Gastrocnemius medialis (tissue), 4 donors: ENCODE measurements at regions not wholly inside any gene's neighbourhood (a gene's known extent, or its start where the extent isn't known, plus 50 kb on each side); places are given as distances from the start of the nearest gene placed in this dataset.

ENCODE experiments used
- ATAC-seq, 2 donors: fragments of 150-250 bp; one replicate each; pipeline ENCODE4 v1.9.1; 2016
- DNase-seq, 2 donors: peaks; one replicate each; pipeline ENCODE4 v3.0.0-alpha.2; 2019
- H3K27ac ChIP-seq, 4 donors: fragments of 200-600 bp; sonication (generic); 1 replicate in 1 of 4; 2 replicates in 3 of 4; pipeline ENCODE4 v1.5.1; 2016 to 2018; ENCODE audit warnings: mild to moderate bottlenecking in 2 of 4, moderate library complexity in 1 of 4
- H3K27me3 ChIP-seq, 3 donors: fragments of 200-600 bp; sonication (generic) in 2 of 3; 1 replicate in 1 of 3; 2 replicates in 2 of 3; pipeline versions ENCODE4 v1.5.1 to v1.6.0; 2016 to 2019; ENCODE audit warnings: mild to moderate bottlenecking in 1 of 3, moderate library complexity in 1 of 3
- H3K36me3 ChIP-seq, 2 donors: fragments of 200-600 bp; sonication (generic) in 1 of 2; one replicate each; pipeline ENCODE4 v1.5.1; 2017 to 2018
- H3K4me1 ChIP-seq, 2 donors: fragments of 200-600 bp; sonication (generic) in 1 of 2; one replicate each; pipeline ENCODE4 v1.5.1; 2016 to 2017; ENCODE audit warnings: mild to moderate bottlenecking in 2 of 2
- H3K4me3 ChIP-seq, 4 donors: fragments of 200-600 bp; sonication (generic) in 3 of 4; 1 replicate in 1 of 4; 2 replicates in 3 of 4; pipeline ENCODE4 v1.5.1; 2016 to 2019; ENCODE audit warnings: mild to moderate bottlenecking in 2 of 4
- H3K9me3 ChIP-seq, 3 donors: fragments of 200-600 bp; sonication (generic) in 2 of 3; 1 replicate in 1 of 3; 2 replicates in 2 of 3; pipeline ENCODE4 v1.5.1; 2016 to 2019
- POLR2A ChIP-seq, 2 donors: fragments of 450-650 bp; IDR thresholded peaks; one replicate each; pipeline ENCODE4 v1.6.1; 2017; ENCODE audit warnings: antibody characterized with exemption in 2 of 2, mild to moderate bottlenecking in 2 of 2, moderate library complexity in 2 of 2
- in situ Hi-C, 4 donors: fragments of 200-750 bp; cut with MboI; loops; one replicate each; pipeline versions ENCODE4 v1.15.0 to v1.8.0; 2017; ENCODE audit warnings: low sequenced_read_pairs in 4 of 4
- intact Hi-C: fragments of 100-400 bp; cut with DNase I; formaldehyde crosslinking; loops from one replicate; pipeline ENCODE4 v1.15.1; 2023; ENCODE audit warnings: low total_unique reads
- TF ChIP-seq, protein P1 (sequence below), 5 experiments: fragments of 450-650 bp in 3 of 5; fragments of 200-600 bp in 2 of 5; sonication (generic) in 2 of 5; IDR thresholded peaks in 4 of 5; conservative IDR thresholded peaks in 1 of 5; 1 replicate in 4 of 5; 2 replicates in 1 of 5; pipeline ENCODE4 v1.5.1; 2016 to 2019; ENCODE audit warnings: antibody characterized with exemption in 5 of 5, mild to moderate bottlenecking in 3 of 5, moderate library complexity in 3 of 5

DNA sequence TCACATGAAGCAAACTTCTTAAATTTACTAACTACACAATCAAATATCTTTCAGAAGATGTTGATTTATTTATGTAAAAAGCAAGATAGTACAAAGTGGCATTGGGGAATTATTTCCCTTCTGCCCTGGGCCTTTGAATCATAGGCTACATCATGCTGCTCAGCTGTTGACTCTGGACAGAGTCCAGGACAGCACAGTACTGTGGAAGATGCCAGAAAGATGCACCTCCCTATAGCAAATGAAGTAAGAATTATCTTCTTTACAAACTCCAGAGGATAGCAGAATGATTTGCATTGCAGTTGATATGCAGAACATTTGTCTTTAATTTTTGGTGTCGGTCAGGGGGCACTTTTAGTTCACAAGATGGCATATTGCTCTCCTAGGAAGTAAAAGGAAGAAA, 1354.5 kb upstream of the ZEB2 start:
- DNase-seq (no peak), ATAC-seq (no peak)
- Histone ChIP-seq H3K9me3 (no peaks in the 10 kb centered on the region), H3K36me3 (no peaks in the 10 kb centered on the region), H3K27me3 (no peaks in the 10 kb centered on the region), H3K4me3 (no peak overlapping the region), H3K27ac (no peak overlapping the region), H3K4me1 (no peaks in the 10 kb centered on the region)
- in situ Hi-C loops: no loop called here
- intact Hi-C loops: no loop called here
- TF ChIP-seq, protein P1, sequence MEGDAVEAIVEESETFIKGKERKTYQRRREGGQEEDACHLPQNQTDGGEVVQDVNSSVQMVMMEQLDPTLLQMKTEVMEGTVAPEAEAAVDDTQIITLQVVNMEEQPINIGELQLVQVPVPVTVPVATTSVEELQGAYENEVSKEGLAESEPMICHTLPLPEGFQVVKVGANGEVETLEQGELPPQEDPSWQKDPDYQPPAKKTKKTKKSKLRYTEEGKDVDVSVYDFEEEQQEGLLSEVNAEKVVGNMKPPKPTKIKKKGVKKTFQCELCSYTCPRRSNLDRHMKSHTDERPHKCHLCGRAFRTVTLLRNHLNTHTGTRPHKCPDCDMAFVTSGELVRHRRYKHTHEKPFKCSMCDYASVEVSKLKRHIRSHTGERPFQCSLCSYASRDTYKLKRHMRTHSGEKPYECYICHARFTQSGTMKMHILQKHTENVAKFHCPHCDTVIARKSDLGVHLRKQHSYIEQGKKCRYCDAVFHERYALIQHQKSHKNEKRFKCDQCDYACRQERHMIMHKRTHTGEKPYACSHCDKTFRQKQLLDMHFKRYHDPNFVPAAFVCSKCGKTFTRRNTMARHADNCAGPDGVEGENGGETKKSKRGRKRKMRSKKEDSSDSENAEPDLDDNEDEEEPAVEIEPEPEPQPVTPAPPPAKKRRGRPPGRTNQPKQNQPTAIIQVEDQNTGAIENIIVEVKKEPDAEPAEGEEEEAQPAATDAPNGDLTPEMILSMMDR (IDR thresholded peaks at IDR 0.05 in 4 of 5, conservative IDR thresholded peaks at IDR 0.05 in 1 of 5): no peak
- no peak for TF ChIP-seq POLR2A (IDR thresholded peaks at IDR 0.05)

DNA sequence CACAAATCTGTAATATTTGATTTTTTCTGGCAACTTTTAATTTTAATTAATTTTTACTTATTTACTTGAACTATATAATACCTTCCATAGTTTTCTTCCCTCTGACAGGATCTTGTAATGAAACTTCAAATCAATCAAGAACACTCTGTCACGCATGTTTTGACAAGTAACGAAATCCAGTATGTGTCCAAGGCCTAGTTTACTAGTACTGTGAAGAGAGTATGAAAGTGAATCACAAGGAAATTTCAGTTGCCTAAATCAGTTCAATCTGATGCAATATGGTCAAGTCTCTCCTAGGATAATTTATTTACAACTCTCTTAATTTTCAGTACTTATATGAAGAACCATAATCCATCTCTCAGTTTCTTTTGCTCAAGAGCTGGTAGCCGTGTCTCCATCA, 1344.6 kb upstream of the ZEB2 start:
- DNase-seq (no peak), ATAC-seq (no peak)
- Histone ChIP-seq H3K27me3 (no peaks in the 10 kb centered on the region), H3K27ac (no peak overlapping the region), H3K9me3 (no peaks in the 10 kb centered on the region), H3K4me3 (no peak overlapping the region), H3K4me1 (no peaks in the 10 kb centered on the region), H3K36me3 (no peaks in the 10 kb centered on the region)
- in situ Hi-C loops (no loop called here), intact Hi-C loops (no loop called here)
- TF ChIP-seq POLR2A (IDR thresholded peaks at IDR 0.05): no peak
- TF ChIP-seq, protein P1 (IDR thresholded peaks at IDR 0.05 in 4 of 5, conservative IDR thresholded peaks at IDR 0.05 in 1 of 5): no peak

DNA sequence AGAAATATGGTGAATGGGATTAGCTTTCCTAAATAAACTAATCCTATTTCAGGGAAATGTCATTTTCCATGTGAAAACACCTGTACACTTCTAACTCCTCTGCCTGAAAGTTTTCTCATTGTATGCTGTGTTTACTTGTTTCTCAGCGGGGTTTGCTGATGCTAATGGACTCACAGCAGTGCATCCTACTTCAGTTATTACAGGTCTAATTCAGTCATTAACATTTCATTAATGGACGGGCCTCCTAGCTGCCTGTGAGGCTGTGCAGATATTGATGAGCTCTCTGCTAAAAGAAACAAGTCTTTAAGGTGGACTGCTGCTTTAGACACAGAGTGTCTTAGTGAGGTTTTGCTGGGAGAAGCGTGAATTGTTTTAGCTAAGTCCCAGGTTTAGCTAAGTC, 1342.0 kb upstream of the ZEB2 start:
- Histone ChIP-seq H3K4me3 (no peak overlapping the region), H3K4me1 (no peaks in the 10 kb centered on the region)

DNA sequence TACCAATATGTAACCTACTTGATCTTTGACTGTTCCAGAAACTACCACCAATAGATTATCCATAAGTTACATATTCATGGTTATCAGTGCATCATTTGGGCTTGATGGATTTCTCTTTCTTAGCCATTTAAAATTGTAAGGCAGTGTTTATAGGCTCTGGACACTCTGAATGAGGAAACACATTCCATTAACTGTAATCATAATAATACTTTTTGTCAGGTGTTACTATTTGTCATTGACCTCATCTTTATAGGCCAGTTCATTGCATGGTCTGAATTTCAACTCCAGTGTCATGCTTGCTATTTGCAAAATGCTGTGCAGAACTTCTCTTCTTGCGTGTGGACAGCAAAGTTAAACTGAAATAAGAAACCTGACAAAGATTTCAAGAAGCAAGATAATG, 1340.2 kb upstream of the ZEB2 start:
- no peaks in the 10 kb centered on the region for H3K4me1 ChIP-seq
- no peak for DNase-seq
- H3K27me3 ChIP-seq: no peaks in the 10 kb centered on the region
- in situ Hi-C loops: no loop called here
- no peaks in the 10 kb centered on the region for H3K9me3 ChIP-seq
- TF ChIP-seq, protein P1 (IDR thresholded peaks at IDR 0.05 in 4 of 5, conservative IDR thresholded peaks at IDR 0.05 in 1 of 5): no peak
- no peak for TF ChIP-seq POLR2A (IDR thresholded peaks at IDR 0.05)
- ATAC-seq: no peak
- no peak overlapping the region for H3K27ac ChIP-seq
- no peaks in the 10 kb centered on the region for H3K36me3 ChIP-seq
- intact Hi-C loops: no loop called here
- no peak overlapping the region for H3K4me3 ChIP-seq

More for the DNA sequence above, 1342.0 kb upstream of the ZEB2 start:
- H3K27ac ChIP-seq: no peak overlapping the region
- no peaks in the 10 kb centered on the region for H3K9me3 ChIP-seq
- in situ Hi-C loops (no loop called here), intact Hi-C loops (no loop called here)
- TF ChIP-seq, protein P1 (IDR thresholded peaks at IDR 0.05 in 4 of 5, conservative IDR thresholded peaks at IDR 0.05 in 1 of 5): no peak
- no peak for TF ChIP-seq POLR2A (IDR thresholded peaks at IDR 0.05)
- no peak for DNase-seq
- H3K36me3 ChIP-seq: no peaks in the 10 kb centered on the region
- no peaks in the 10 kb centered on the region for H3K27me3 ChIP-seq
- ATAC-seq: no peak

DNA sequence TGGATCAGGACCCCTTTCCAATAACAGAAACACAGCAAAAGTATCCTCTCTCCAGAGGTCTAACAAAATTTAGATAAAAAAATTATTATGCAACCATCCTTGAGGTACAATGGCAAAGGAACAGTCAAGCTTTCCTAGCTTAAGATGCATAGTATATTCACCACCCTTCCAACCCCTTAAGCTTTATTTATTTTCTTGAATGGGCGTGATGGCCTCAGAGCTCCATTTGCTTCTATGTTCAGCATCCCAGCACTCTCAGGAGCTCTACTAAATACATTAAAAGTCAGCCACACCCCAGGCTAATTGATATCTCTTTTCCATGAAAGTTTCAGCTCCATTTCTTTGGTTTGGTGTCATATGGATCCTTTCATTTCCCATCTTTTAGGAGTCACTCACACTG, 1335.2 kb upstream of the ZEB2 start:
- intact Hi-C loops (no loop called here), in situ Hi-C loops (no loop called here)
- DNase-seq: no peak

More for the DNA sequence above, 1335.2 kb upstream of the ZEB2 start:
- Histone ChIP-seq H3K4me1 (no peaks in the 10 kb centered on the region), H3K9me3 (no peaks in the 10 kb centered on the region), H3K4me3 (no peak overlapping the region), H3K36me3 (no peaks in the 10 kb centered on the region), H3K27ac (no peak overlapping the region), H3K27me3 (no peaks in the 10 kb centered on the region)
- TF ChIP-seq POLR2A (IDR thresholded peaks at IDR 0.05): no peak
- TF ChIP-seq, protein P1 (IDR thresholded peaks at IDR 0.05 in 4 of 5, conservative IDR thresholded peaks at IDR 0.05 in 1 of 5): no peak
- no peak for ATAC-seq
